GM12873 (cell line): ENCODE measurements at regions not wholly inside any gene's neighbourhood (a gene's known extent, or its start where the extent isn't known, plus 50 kb on each side); places are given as distances from the start of the nearest gene placed in this dataset.

Experiments used
- CTCF ChIP-seq: IDR thresholded peaks from 2 replicates; pipeline ENCODE4 v1.5.1; 2012; ENCODE audit warnings: low read depth, mild to moderate bottlenecking, moderate library complexity, low read length, control low read depth; ENCODE audit not compliant: insufficient read depth; ENCODE audit errors: missing control alignments

GRCh38 chr3:66898155-66898554 is 100.0 kb upstream of the KBTBD8 start:
- TF ChIP-seq CTCF: no peak

GRCh38 chr3:66904336-66904735 is 93.8 kb upstream of the KBTBD8 start:
- TF ChIP-seq CTCF: no peak

GRCh38 chr3:66904831-66905493 is 93.1 kb upstream of the KBTBD8 start:
- no peak for TF ChIP-seq CTCF

- TF ChIP-seq CTCF: no peak
Observed at GRCh38 chr3:66907136-66907535, 91.0 kb upstream of the KBTBD8 start.

GRCh38 chr3:66910266-66911055 is 87.6 kb upstream of the KBTBD8 start:
- no peak for TF ChIP-seq CTCF

GRCh38 chr3:66912306-66912705 is 85.8 kb upstream of the KBTBD8 start:
- TF ChIP-seq CTCF: no peak

- no peak for TF ChIP-seq CTCF
Observed at GRCh38 chr3:66922058-66922457, 76.0 kb upstream of the KBTBD8 start.
